ENCODE measurements at regions not wholly inside any gene's neighbourhood (a gene's known extent, or its start where the extent isn't known, plus 50 kb on each side); places are given as distances from the start of the nearest gene placed in this dataset.
"Not testable (repeated sequence)": the region's sequence is repeated elsewhere in the genome, so short reads cannot be mapped to it uniquely, and the experiment has no call there.

- TF ChIP-seq CTCF, POLR2A, POLR2AphosphoS5 (IDR thresholded peaks at IDR 0.05): not testable (repeated sequence)
Observed at GRCh38 chr2:91877658-91878210, 2993.5 kb upstream of the TEKT4 start.
